ENCODE measurements at regions not wholly inside any gene's neighbourhood (a gene's known extent, or its start where the extent isn't known, plus 50 kb on each side); places are given as distances from the start of the nearest gene placed in this dataset.

- TF ChIP-seq SFPQ (IDR thresholded peaks at IDR 0.05; ENCODE audit: low read depth, low read length) (no peak), POLR2B (IDR thresholded peaks at IDR 0.05; ENCODE audit: low read depth, partially characterized antibody) (no peak), TAF15 (IDR thresholded peaks at IDR 0.05; ENCODE audit: low read depth, low read length) (no peak), CTBP1 (IDR thresholded peaks at IDR 0.05; ENCODE audit: borderline replicate concordance) (peak; percentile 14; the same call in 1 of the 2 replicates), ZKSCAN8 (CRISPR knock-in tag; IDR thresholded peaks at IDR 0.05) (no peak), SMARCA5 (IDR thresholded peaks at IDR 0.05) (no peak), JUN (IDR thresholded peaks at IDR 0.05; ENCODE audit: borderline replicate concordance, low read depth, low read length) (peak; percentile 56; the same call in 1 of the 2 replicates), JUN (CRISPR knock-in tag; IDR thresholded peaks at IDR 0.05; ENCODE audit: borderline replicate concordance) (no peak), FUS (optimal IDR thresholded peaks at IDR 0.05; ENCODE audit: low read depth, low read length) (no peak), XRCC4 (IDR thresholded peaks at IDR 0.05; ENCODE audit: extremely low read depth, insufficient read depth, insufficient read length) (no peak), SRSF1 (IDR thresholded peaks at IDR 0.05; ENCODE audit: low read depth, low read length) (no peak), NKRF (IDR thresholded peaks at IDR 0.05; ENCODE audit: borderline replicate concordance) (no peak), PTRF (tag; IDR thresholded peaks at IDR 0.05) (no peak), RB1 (IDR thresholded peaks at IDR 0.05; ENCODE audit: low read depth) (peak; percentile 59; the same call in 1 of the 2 replicates), MCM5 (IDR thresholded peaks at IDR 0.05; ENCODE audit: low read depth) (no peak), FOS (IDR thresholded peaks at IDR 0.05; ENCODE audit: extremely low read depth, insufficient read length) (no peak), ZNF121 (CRISPR knock-in tag; conservative IDR thresholded peaks at IDR 0.05) (no peak), SMARCB1 (IDR thresholded peaks at IDR 0.05; ENCODE audit: insufficient read length, low read depth) (no peak), CBX2 (IDR thresholded peaks at IDR 0.05; ENCODE audit: insufficient read depth, low read length, poor library complexity, severe bottlenecking) (no peak), TGIF2 (CRISPR knock-in tag; IDR thresholded peaks at IDR 0.05) (no peak), FOXA1 (IDR thresholded peaks at IDR 0.05; ENCODE audit: borderline replicate concordance) (no peak), EHMT2 (IDR thresholded peaks at IDR 0.05) (0 out of 2 replicates have a peak, but pooled peaks have one; percentile 18), PREB (CRISPR knock-in tag; IDR thresholded peaks at IDR 0.05) (no peak), GTF2A2 (tag; IDR thresholded peaks at IDR 0.05) (no peak), CBFB (CRISPR knock-in tag; IDR thresholded peaks at IDR 0.05) (no peak), ZNF197 (CRISPR knock-in tag; IDR thresholded peaks at IDR 0.05; ENCODE audit: low read depth) (no peak)
Measured at GRCh38 chr1:234781241-234782065, 171.5 kb upstream of the IRF2BP2 start (continued).

Data from K562 (cell line).